Epithelial cell of proximal tubule (primary cell): ENCODE measurements at regions not wholly inside any gene's neighbourhood (a gene's known extent, or its start where the extent isn't known, plus 50 kb on each side); places are given as distances from the start of the nearest gene placed in this dataset.
"Not testable (repeated sequence)": the region's sequence is repeated elsewhere in the genome, so short reads cannot be mapped to it uniquely, and the experiment has no call there.

Experiments used
- DNase-seq: peaks from one replicate; pipeline ENCODE4 v3.0.0-alpha.2; 2011; ENCODE audit warnings: low read depth
- H3K4me3 ChIP-seq: 2 replicates; pipeline ENCODE4 v1.5.1; 2011; ENCODE audit warnings: low read depth, mild to moderate bottlenecking, low read length
- TF ChIP-seq, protein P1 (sequence below): conservative IDR thresholded peaks from 2 replicates; pipeline ENCODE4 v1.5.1; 2012; ENCODE audit warnings: low read depth, mild to moderate bottlenecking, low read length

DNA sequence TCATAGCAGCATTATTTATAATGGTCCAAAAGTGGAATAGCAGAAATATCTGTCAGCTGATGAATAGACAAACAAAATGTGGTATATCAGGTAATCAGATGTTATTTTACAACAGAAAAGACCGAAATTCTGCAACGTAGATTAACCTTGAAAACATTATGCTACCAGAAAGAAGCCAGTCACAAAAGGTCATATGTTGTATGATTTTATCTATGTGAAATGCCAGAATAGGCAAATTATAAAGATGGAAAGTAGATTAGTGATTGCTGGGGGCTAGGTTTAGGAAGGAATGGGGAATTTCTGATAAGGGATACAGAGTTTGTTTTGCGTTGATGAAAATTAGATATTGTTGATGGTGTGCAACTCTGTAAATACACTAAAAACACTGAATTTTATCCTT is 165.0 kb upstream of the STMND1 start:
- TF ChIP-seq, protein P1, sequence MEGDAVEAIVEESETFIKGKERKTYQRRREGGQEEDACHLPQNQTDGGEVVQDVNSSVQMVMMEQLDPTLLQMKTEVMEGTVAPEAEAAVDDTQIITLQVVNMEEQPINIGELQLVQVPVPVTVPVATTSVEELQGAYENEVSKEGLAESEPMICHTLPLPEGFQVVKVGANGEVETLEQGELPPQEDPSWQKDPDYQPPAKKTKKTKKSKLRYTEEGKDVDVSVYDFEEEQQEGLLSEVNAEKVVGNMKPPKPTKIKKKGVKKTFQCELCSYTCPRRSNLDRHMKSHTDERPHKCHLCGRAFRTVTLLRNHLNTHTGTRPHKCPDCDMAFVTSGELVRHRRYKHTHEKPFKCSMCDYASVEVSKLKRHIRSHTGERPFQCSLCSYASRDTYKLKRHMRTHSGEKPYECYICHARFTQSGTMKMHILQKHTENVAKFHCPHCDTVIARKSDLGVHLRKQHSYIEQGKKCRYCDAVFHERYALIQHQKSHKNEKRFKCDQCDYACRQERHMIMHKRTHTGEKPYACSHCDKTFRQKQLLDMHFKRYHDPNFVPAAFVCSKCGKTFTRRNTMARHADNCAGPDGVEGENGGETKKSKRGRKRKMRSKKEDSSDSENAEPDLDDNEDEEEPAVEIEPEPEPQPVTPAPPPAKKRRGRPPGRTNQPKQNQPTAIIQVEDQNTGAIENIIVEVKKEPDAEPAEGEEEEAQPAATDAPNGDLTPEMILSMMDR: no peak
- H3K4me3 ChIP-seq: no peak overlapping the region
- DNase-seq: no peak

DNA sequence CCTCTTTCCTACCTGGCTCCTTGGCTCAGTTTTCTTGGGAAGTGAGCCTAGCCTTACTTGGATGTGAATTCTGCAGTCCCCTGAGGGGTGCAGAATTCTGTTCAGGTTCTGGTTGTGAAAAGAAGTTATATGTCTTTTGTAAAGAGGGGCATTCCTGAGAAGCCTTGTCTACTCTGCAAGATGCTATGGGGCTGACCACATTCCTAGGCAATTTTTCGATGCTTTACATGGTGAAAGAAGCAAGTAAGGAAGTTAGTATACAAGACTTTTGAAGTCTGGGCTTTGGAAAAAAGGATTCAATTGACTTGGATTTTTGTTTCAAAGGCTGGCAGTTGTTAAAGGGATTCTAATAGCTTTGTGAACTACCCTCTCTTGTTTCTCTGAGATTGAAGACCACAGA is 167.9 kb upstream of the STMND1 start:
- no peak overlapping the region for H3K4me3 ChIP-seq
- DNase-seq: no peak
- TF ChIP-seq, protein P1: no peak

DNA sequence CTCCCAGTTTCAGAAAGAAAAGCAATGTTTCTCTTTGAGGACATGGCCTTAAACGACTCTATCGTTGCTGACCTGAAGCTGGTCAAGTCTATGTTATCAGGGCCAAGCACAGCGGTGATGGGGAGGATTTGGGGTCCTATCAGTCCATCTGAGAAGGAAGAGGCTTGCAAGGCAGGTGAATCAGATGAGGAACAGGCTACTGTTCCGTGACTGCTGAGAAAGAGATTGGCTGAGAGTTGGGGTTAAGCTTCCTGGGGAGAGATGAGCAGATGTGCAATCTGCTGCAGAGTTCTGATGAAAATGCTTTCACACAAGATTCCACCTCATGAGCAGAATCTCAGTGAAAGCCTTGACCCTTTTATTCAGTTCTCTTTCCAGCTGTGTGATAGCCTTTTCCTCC is 168.3 kb upstream of the STMND1 start:
- no peak for DNase-seq
- H3K4me3 ChIP-seq: no peak overlapping the region
- TF ChIP-seq, protein P1: no peak

DNA sequence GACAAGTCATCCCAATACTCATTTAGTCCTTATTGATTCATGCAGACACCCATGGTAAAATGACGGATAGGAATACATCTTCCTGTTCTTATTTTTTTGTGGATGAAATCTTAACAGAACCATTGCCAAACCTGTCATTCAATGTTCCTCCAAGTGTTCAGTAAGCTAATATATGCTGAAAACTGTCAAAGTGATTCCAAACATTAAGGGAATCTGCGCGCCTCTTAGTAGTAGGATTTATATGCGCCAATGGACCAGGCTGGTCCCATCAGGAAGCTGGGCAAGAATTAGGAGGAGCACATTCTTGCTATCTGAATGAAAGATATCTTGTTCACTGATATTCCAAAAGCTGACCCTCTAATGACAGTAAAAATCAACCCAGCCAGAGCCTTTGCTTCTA is 168.9 kb upstream of the STMND1 start:
- TF ChIP-seq, protein P1: no peak
- no peak for DNase-seq
- no peak overlapping the region for H3K4me3 ChIP-seq

DNA sequence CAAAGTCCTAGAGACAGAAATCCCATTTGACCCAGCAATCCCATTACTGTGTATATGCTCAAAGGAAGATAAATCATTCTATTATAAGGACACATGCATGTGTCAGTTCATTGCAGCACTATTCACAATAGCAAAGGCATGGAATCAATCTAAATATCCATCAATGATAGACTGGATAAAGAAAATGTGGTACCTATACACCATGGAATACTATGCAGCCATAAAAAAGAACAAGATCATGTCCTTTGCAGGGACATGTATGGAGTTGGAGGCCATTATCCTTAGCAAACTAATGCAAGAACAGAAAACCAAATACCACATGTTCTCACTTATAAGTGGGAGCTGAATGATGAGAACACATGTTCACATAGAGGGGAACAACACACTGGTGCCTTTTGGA is 169.8 kb upstream of the ATXN1 start:
- H3K4me3 ChIP-seq, DNase-seq: not testable (repeated sequence)

DNA sequence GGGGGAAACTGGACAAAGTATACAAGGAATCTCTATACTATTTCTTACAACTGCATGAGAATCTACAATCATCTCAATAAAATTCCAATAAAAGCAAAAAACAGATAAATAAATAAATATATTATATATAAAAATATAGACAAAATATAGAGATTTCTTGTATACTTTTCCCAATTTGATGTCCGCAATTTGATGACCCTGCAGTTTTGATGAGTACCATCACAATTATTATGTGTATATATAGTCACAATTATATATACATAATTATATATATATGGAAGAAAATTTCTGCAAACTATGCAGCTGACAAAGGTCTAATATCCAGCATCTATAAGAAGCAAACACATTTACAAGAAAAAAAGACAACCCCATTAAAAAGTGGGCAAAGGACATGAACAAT is 169.2 kb upstream of the ATXN1 start:
- no peak for DNase-seq
- TF ChIP-seq, protein P1: no peak
- no peak overlapping the region for H3K4me3 ChIP-seq

DNA sequence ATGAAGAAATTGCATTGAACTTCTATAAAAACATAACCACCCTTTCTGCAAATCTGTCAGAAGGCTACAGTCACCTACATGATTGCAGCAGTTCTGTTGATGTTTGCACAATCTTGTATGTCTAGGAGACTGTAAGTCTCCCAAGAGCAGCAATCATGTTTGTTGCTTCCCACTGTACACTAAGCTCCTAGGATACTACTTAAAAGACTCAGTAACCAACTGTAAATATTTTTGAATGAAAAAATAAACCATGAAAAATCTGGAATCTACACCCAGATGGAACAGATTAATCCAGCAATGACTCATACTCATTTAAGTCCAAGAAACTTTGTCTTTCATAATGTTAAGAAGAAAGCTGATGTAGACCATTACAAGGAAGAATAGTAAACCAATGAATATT is 168.5 kb upstream of the ATXN1 start:
- H3K4me3 ChIP-seq: no peak overlapping the region
- TF ChIP-seq, protein P1: no peak
- DNase-seq: no peak

DNA sequence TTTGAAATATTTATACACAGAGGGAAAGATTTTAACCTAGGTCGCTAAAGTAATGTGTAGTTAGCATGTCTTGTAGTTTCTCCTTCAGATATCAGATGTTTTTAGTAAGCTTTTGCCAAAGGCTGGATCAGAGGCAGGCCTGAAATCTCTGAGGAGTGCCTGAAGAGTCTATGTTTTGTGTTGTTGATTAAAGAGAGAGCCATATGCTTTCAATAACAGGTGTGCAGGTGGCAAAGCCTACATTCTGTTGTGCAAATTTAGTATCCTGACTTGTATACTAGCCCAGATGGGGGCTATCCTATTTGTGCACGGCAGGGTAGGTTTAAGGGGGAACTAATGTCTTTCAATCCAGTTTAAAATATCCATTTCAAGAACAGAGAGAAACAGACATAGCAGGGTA is 167.1 kb upstream of the ATXN1 start:
- H3K4me3 ChIP-seq: no peak overlapping the region
- no peak for DNase-seq
- TF ChIP-seq, protein P1: no peak
